ENCODE measurements at regions not wholly inside any gene's neighbourhood (a gene's known extent, or its start where the extent isn't known, plus 50 kb on each side); places are given as distances from the start of the nearest gene placed in this dataset.

DNA sequence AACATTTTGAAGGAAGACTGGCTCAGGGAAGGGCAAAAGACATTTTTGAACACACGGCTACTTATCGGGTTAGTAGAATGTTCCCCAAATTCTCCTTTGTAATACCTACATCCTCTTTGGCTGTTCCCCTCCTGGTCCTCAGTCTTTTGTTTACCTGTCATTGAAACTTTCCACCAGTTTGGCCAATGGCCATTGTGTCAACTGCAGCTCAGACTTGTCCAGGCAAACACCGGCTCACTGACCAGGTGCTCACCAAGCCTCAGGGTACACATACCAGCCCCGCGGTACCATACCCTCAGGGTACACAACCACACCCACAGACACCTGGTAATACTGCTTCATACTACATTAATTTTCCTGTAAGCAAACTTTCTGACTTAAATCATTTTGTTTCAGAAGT is 84.8 kb upstream of the ZNF648 start:
- DNase-seq (ENCODE audit: low read depth) = no peak
- TF ChIP-seq, protein P1, sequence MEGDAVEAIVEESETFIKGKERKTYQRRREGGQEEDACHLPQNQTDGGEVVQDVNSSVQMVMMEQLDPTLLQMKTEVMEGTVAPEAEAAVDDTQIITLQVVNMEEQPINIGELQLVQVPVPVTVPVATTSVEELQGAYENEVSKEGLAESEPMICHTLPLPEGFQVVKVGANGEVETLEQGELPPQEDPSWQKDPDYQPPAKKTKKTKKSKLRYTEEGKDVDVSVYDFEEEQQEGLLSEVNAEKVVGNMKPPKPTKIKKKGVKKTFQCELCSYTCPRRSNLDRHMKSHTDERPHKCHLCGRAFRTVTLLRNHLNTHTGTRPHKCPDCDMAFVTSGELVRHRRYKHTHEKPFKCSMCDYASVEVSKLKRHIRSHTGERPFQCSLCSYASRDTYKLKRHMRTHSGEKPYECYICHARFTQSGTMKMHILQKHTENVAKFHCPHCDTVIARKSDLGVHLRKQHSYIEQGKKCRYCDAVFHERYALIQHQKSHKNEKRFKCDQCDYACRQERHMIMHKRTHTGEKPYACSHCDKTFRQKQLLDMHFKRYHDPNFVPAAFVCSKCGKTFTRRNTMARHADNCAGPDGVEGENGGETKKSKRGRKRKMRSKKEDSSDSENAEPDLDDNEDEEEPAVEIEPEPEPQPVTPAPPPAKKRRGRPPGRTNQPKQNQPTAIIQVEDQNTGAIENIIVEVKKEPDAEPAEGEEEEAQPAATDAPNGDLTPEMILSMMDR (conservative IDR thresholded peaks at IDR 0.05; ENCODE audit: low read length) = no peak
- no peak overlapping the region for H3K4me3 ChIP-seq (ENCODE audit: low read length)

DNA sequence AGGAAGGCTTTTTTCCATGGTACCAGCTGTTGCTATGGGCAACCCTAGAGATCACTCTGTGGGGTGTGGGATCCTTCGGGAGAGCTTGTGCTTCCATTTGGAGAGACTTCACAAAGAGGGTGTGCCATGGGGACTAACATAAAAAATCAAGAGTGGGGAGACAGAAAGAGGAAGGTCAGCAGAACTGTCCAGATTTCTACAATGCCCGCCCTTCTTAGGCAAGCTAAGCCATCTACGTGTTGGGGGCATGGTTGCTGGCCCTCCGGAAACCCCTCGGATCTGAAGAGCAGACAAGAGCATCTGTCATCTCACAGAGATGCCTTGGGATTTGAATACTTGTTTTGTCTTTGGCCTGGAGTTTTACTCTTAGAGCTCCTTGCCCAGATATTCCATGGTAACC is 83.9 kb upstream of the ZNF648 start:
- TF ChIP-seq, protein P1 (conservative IDR thresholded peaks at IDR 0.05; ENCODE audit: low read length) = no peak
- no peak overlapping the region for H3K4me3 ChIP-seq (ENCODE audit: low read length)
- no peak for DNase-seq (ENCODE audit: low read depth)

DNA sequence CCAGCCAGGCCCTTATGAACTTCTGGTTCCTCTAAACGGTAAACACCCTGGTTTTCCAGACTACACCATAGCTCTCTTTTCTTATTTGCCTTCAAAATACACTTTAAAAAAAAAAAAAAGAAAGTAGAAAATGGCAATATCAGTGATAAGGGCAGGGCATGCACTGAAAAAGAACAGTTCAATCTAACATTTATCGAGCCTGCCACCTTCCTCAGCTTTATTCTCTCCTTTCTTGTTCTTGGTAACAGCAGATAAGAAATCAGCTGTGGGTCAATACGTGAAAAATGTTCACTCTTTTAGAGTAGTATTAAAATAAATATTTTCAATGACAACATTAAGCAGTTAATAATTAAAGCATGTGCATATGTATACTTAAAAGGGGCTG is 83.1 kb upstream of the ZNF648 start:
- no peak overlapping the region for H3K4me3 ChIP-seq (ENCODE audit: low read length)
- DNase-seq (ENCODE audit: low read depth) = no peak
- TF ChIP-seq, protein P1 (conservative IDR thresholded peaks at IDR 0.05; ENCODE audit: low read length) = no peak

DNA sequence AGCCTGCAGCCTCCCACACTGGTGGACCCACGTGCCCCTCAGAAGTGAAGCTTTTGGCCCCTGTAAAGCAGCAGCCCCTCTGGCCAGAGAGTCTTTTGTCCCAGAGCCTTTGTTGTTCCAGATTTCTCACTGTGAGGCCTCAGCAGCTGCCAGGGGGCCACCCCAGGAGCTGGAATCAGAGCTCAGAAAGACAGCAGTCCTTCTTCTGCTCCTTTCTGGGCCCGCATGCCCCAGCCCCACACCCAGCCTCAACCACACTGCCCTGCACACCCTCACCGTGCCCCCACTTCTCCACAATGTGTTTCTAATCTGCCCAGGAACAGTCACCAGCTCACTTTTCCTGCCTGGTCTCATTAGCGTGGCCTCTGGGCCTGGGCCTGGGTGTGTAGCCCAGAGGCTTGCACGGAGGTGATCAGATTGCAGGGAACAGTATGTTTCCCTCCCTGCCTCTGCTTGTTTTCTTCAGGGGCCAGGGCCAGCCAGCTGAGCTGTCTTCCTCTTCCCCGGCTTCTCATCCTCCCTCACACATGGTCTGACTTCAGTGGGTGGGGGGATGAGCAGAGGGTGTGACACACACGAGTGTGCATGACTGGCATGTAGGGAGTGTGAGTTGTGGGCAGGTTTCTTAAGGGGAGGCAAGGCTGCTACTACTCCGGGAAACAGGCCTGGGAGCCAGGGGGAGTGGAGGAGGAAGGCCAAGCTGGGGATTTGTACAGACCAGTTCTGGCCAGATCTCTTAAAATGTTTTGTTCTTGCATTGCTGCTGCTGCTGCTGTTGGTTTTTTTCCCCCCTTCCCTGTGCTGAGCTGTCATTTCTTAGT is 82.5 kb upstream of the ZNF648 start:
- peak overlapping the region; percentile 27; the same call in 1 of the 2 replicates for H3K4me3 ChIP-seq (ENCODE audit: low read length)
- DNase-seq (ENCODE audit: low read depth) = peak; percentile 91
- TF ChIP-seq, protein P1 (conservative IDR thresholded peaks at IDR 0.05; ENCODE audit: low read length) = no peak

DNA sequence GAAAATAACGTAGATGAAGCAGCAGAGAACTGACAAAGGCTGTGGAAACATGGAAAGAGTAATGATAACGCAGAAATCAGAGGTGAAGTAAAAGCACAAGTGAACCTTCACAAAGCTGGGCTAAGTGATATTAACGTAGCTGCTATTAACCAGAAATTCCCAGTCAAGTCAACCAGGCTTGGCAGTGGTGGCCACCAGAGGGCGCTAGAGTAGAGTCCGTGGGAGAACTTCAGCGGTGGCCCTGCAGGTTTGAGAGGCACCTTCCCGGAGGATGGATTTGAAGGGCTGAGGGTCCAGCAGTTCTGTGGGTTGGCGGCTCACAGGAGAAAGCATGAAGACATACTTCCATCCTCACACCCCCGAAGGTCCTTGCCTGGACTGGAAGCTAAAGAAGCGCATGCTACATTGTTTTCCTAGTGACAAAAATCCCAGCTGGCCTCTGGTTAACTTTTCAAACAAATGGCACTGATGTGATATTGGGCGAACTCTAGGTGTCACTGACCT is 81.7 kb upstream of the ZNF648 start:
- peak; percentile 75 for DNase-seq (ENCODE audit: low read depth)
- no peak overlapping the region for H3K4me3 ChIP-seq (ENCODE audit: low read length)
- TF ChIP-seq, protein P1 (conservative IDR thresholded peaks at IDR 0.05; ENCODE audit: low read length) = peak; percentile 97

DNA sequence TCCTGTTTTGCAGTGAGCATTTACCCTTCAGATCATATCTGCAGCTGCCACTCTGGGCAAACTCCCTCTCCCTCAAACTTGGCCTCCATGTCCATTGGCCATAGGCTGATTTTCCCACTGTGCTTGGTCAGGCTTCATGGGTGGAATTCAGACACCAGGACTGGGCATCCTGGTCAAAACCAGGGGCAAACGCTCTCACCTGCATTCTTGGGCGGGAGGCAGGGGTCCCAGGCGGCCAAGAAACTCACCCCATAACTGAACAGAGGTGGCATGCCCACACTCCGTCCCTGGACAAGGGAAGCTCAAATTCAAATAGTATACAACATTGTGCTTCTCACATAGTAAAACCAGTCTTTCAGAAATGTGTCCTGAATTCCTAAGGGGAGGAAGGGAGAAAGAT is 81.1 kb upstream of the ZNF648 start:
- DNase-seq (ENCODE audit: low read depth) = no peak
- H3K4me3 ChIP-seq (ENCODE audit: low read length) = no peak overlapping the region
- TF ChIP-seq, protein P1 (conservative IDR thresholded peaks at IDR 0.05; ENCODE audit: low read length) = no peak

DNA sequence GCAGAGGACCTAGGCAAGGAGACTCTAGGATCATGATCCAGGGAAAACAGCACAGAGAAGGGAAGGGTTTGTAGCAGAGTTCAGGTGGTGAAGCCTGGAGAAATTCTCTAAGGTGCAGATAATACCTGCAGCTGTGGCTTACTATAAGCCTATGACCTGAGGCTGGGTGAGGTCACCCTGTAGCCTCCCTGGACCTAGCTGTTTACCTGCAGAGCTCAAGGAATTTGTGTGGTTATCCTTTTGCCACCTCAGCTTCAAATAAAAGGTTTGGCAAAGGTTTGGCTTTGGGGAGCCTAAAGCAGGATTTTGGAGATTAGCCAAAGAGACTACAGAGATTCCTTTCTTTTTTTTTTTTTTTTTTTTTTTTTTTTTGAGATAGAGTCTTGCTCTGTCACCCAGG is 79.5 kb upstream of the ZNF648 start:
- TF ChIP-seq, protein P1 (conservative IDR thresholded peaks at IDR 0.05; ENCODE audit: low read length) = no peak
- DNase-seq (ENCODE audit: low read depth) = no peak
- no peak overlapping the region for H3K4me3 ChIP-seq (ENCODE audit: low read length)

Measured in AG10803 (cell line).